GM23338 (cell line): ENCODE measurements at regions not wholly inside any gene's neighbourhood (a gene's known extent, or its start where the extent isn't known, plus 50 kb on each side); places are given as distances from the start of the nearest gene placed in this dataset.
A peak's percentile ranks its signal among the peaks of the same experiment; 100 is the strongest.

Source experiments
- ATAC-seq: fragments of 200-7000 bp; cut with Tn5 transposase; 3 replicates; pipeline ENCODE4 v1.9.1; 2020
- DNase-seq: peaks from one replicate; pipeline ENCODE4 v3.0.0-alpha.2; 2015; ENCODE audit warnings: low spot score
- H2AFZ ChIP-seq: fragments of 200-600 bp; sonication (generic); 2 replicates; pipeline ENCODE4 v1.8.0; 2016; ENCODE audit warnings: antibody characterized with exemption, mild to moderate bottlenecking, moderate library complexity
- H3F3A ChIP-seq: fragments of 200-600 bp; sonication (generic); replicated peaks from 2 replicates; pipeline ENCODE4 v1.8.0; 2017; ENCODE audit warnings: antibody characterized with exemption, mixed run types, low read depth
- H3K27ac ChIP-seq: fragments of 200-600 bp; sonication (generic); 2 replicates; pipeline ENCODE4 v1.6.1; 2016; ENCODE audit warnings: low read depth
- H3K27me3 ChIP-seq: fragments of 200-600 bp; sonication (generic); 2 replicates; pipeline ENCODE4 v1.8.0; 2016; ENCODE audit warnings: mild to moderate bottlenecking, mixed run types, moderate library complexity; ENCODE audit not compliant: insufficient read depth
- H3K36me3 ChIP-seq: fragments of 200-600 bp; sonication (generic); 2 replicates; pipeline ENCODE4 v1.8.0; 2016; ENCODE audit warnings: mild to moderate bottlenecking; ENCODE audit not compliant: insufficient read depth
- H3K4me1 ChIP-seq: fragments of 200-600 bp; sonication (generic); 2 replicates; pipeline ENCODE4 v1.8.0; 2016; ENCODE audit warnings: mild to moderate bottlenecking, moderate library complexity; ENCODE audit not compliant: insufficient read depth
- H3K4me2 ChIP-seq: fragments of 200-600 bp; sonication (generic); 2 replicates; pipeline ENCODE4 v1.7.1; 2017; ENCODE audit warnings: mixed run types
- H3K4me3 ChIP-seq: fragments of 200-600 bp; sonication (generic); 2 replicates; pipeline ENCODE4 v1.6.1; 2016; ENCODE audit warnings: mixed run types
- H3K79me2 ChIP-seq: fragments of 200-600 bp; sonication (generic); replicated peaks from 2 replicates; pipeline ENCODE4 v1.8.0; 2017; ENCODE audit warnings: mild to moderate bottlenecking; ENCODE audit not compliant: insufficient read depth
- H3K9me2 ChIP-seq: fragments of 200-600 bp; sonication (generic); 2 replicates; pipeline ENCODE4 v1.8.0; 2017; ENCODE audit not compliant: insufficient read depth
- H4K20me1 ChIP-seq: fragments of 200-600 bp; sonication (generic); replicated peaks from 2 replicates; pipeline ENCODE4 v1.8.0; 2017; ENCODE audit warnings: mild to moderate bottlenecking; ENCODE audit not compliant: insufficient read depth
- H3K27ac Mint-ChIP-seq: 2 replicates; pipeline ENCODE4 v1.8.0; 2020; ENCODE audit warnings: inconsistent platforms, mild to moderate bottlenecking, moderate library complexity, mixed read lengths
- H3K27me3 Mint-ChIP-seq: 3 replicates; pipeline ENCODE4 v1.8.0; 2022; ENCODE audit warnings: low read depth, mild to moderate bottlenecking, moderate library complexity, mixed read lengths, inconsistent platforms; ENCODE audit not compliant: insufficient read depth, poor library complexity
- H3K36me3 Mint-ChIP-seq: 3 replicates; pipeline ENCODE4 v1.8.0; 2021; ENCODE audit warnings: low read depth, mild to moderate bottlenecking, inconsistent platforms, moderate library complexity, mixed read lengths
- H3K4me1 Mint-ChIP-seq: 3 replicates; pipeline ENCODE4 v1.8.0; 2020; ENCODE audit warnings: mild to moderate bottlenecking, inconsistent platforms, mixed read lengths
- H3K4me3 Mint-ChIP-seq: 3 replicates; pipeline ENCODE4 v1.8.0; 2021; ENCODE audit warnings: moderate library complexity, mild to moderate bottlenecking, inconsistent platforms, mixed read lengths
- H3K9me3 Mint-ChIP-seq: 3 replicates; pipeline ENCODE4 v1.8.0; 2020; ENCODE audit warnings: moderate library complexity, mild to moderate bottlenecking, inconsistent platforms, mixed read lengths
- CREB1 ChIP-seq: fragments of 250-450 bp; sonication (Bioruptor Pico); IDR thresholded peaks from 2 replicates; pipeline ENCODE4 v1.5.0; 2020; ENCODE audit warnings: low read depth, mild to moderate bottlenecking, moderate library complexity
- CTCF ChIP-seq, 2 experiments: fragments of 200-600 bp in 1 of 2; sonication (generic) in 1 of 2; conservative IDR thresholded peaks; 2 replicates each; pipeline versions ENCODE4 v1.5.1 to v1.6.1; 2016 to 2017; ENCODE audit warnings: antibody characterized with exemption in 2 of 2, low read depth in 2 of 2, mild to moderate bottlenecking in 2 of 2, moderate library complexity in 1 of 2
- ETS1 ChIP-seq: IDR thresholded peaks from 2 replicates; pipeline ENCODE4 v1.6.1; 2016; ENCODE audit warnings: antibody characterized with exemption
- EZH2 ChIP-seq: fragments of 200-600 bp; sonication (generic); IDR thresholded peaks from one replicate; pipeline ENCODE4 v1.8.0; 2017; ENCODE audit warnings: antibody characterized with exemption, mild to moderate bottlenecking, low read depth; ENCODE audit not compliant: unreplicated experiment
- EZH2phosphoT487 ChIP-seq: fragments of 200-600 bp; sonication (generic); IDR thresholded peaks from one replicate; pipeline ENCODE4 v1.8.1; 2018; ENCODE audit warnings: antibody characterized with exemption; ENCODE audit not compliant: unreplicated experiment
- NANOG ChIP-seq: IDR thresholded peaks from 2 replicates; pipeline ENCODE4 v1.6.1; 2016; ENCODE audit warnings: antibody characterized with exemption, borderline replicate concordance
- POLR2AphosphoS5 ChIP-seq: IDR thresholded peaks from 2 replicates; pipeline ENCODE4 v1.6.1; 2016; ENCODE audit warnings: antibody characterized with exemption, low read depth
- STAT1 ChIP-seq: IDR thresholded peaks from one replicate; pipeline ENCODE4 v1.6.1; 2016; ENCODE audit warnings: antibody characterized with exemption; ENCODE audit not compliant: unreplicated experiment
- ZNF114 ChIP-seq: fragments of 250-450 bp; sonication (Bioruptor Pico); IDR thresholded peaks from 2 replicates; pipeline ENCODE4 v1.5.0; 2020; ENCODE audit warnings: mild to moderate bottlenecking, moderate library complexity
- ZNF331 ChIP-seq: fragments of 250-450 bp; sonication (Bioruptor Pico); IDR thresholded peaks from 2 replicates; pipeline ENCODE4 v1.5.0; 2020; ENCODE audit warnings: low read depth, mild to moderate bottlenecking, moderate library complexity
- TF ChIP-seq, protein P1 (sequence below): IDR thresholded peaks from one replicate; pipeline ENCODE4 v1.6.1; 2018; ENCODE audit warnings: antibody characterized with exemption; ENCODE audit not compliant: unreplicated experiment

- Mint-ChIP-seq H3K4me3 (no peak overlapping the region), H3K27ac (no peak overlapping the region), H3K36me3 (no peaks in the 10 kb centered on the region), H3K27me3 (no peaks in the 10 kb centered on the region), H3K9me3 (no peaks in the 10 kb centered on the region), H3K4me1 (peaks cover 4% of the 10 kb centered on the region; the same call in 2 of the 3 replicates)
- Histone ChIP-seq H4K20me1 (no peaks in the 10 kb centered on the region), H3K4me3 (no peak overlapping the region), H3K27ac (no peak overlapping the region), H3K4me1 (no peaks in the 10 kb centered on the region), H3K9me2 (no peaks in the 10 kb centered on the region), H3K4me2 (no peak overlapping the region), H3K27me3 (no peaks in the 10 kb centered on the region), H3F3A (no peaks in the 10 kb centered on the region), H3K79me2 (no peaks in the 10 kb centered on the region), H3K36me3 (no peaks in the 10 kb centered on the region), H2AFZ (no peak overlapping the region)
- TF ChIP-seq STAT1 (no peak), EZH2 (no peak), EZH2phosphoT487 (no peak)
- DNase-seq (no peak), ATAC-seq (no peak)
Observed at GRCh38 chr1:232481091-232481490, 148.8 kb downstream of the SIPA1L2 start.

GRCh38 chr1:232477728-232478127 lies 152.2 kb downstream of the SIPA1L2 start:
- H3K27me3 ChIP-seq: no peaks in the 10 kb centered on the region
- H3K36me3 ChIP-seq: no peaks in the 10 kb centered on the region
- H3K4me3 ChIP-seq: no peak overlapping the region
- no peaks in the 10 kb centered on the region for H3F3A ChIP-seq
- no peaks in the 10 kb centered on the region for H3K27me3 Mint-ChIP-seq
- no peak overlapping the region for H3K27ac ChIP-seq
- H3K36me3 Mint-ChIP-seq: no peaks in the 10 kb centered on the region
- ATAC-seq (no peak), DNase-seq (no peak)
- H3K4me2 ChIP-seq: no peak overlapping the region
- H3K4me1 Mint-ChIP-seq: peaks cover 24% of the 10 kb centered on the region
- H3K4me1 ChIP-seq: peaks cover 13% of the 10 kb centered on the region
- TF ChIP-seq ZNF331 (no peak), CTCF (conservative IDR thresholded peaks at IDR 0.05; ENCODE audit: low read depth in 2 of 2) (no peak), POLR2AphosphoS5 (no peak), ZNF114 (CRISPR knock-in tag) (no peak)
- no peak overlapping the region for H2AFZ ChIP-seq
- no peaks in the 10 kb centered on the region for H4K20me1 ChIP-seq
- H3K9me2 ChIP-seq: no peaks in the 10 kb centered on the region
- no peaks in the 10 kb centered on the region for H3K9me3 Mint-ChIP-seq
- H3K79me2 ChIP-seq: no peaks in the 10 kb centered on the region
- no peak overlapping the region for H3K4me3 Mint-ChIP-seq
- peak overlapping the region; percentile 46; the same call in 1 of the 2 replicates for H3K27ac Mint-ChIP-seq

DNA sequence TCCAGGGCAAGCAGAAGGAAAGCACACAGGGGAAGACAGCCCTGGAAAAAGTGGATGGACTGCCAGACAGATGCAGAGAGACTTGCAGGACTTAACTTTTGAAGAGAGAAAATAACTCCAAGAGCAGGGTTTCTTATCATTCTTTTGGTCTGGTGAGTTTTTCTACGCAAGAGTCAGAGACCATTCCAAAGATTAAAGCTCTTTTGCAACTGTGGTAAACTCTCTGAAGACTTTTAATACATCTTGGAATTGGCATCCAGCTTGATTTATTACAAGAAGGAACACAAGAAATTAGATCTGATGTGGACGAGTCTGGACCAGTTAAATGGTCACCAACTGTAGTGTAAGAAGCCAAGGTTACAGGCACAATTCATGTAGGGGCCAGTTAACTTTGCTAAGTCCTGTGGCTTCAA lies 153.4 kb downstream of the SIPA1L2 start:
- no peak overlapping the region for H3K27ac ChIP-seq
- TF ChIP-seq EZH2 (no peak), ZNF331 (no peak), CREB1 (CRISPR knock-in tag) (no peak), CTCF (conservative IDR thresholded peaks at IDR 0.05; ENCODE audit: low read depth in 2 of 2) (no peak), NANOG (no peak), EZH2phosphoT487 (no peak), ZNF114 (CRISPR knock-in tag) (no peak), STAT1 (no peak), ETS1 (no peak)
- TF ChIP-seq, protein P1, sequence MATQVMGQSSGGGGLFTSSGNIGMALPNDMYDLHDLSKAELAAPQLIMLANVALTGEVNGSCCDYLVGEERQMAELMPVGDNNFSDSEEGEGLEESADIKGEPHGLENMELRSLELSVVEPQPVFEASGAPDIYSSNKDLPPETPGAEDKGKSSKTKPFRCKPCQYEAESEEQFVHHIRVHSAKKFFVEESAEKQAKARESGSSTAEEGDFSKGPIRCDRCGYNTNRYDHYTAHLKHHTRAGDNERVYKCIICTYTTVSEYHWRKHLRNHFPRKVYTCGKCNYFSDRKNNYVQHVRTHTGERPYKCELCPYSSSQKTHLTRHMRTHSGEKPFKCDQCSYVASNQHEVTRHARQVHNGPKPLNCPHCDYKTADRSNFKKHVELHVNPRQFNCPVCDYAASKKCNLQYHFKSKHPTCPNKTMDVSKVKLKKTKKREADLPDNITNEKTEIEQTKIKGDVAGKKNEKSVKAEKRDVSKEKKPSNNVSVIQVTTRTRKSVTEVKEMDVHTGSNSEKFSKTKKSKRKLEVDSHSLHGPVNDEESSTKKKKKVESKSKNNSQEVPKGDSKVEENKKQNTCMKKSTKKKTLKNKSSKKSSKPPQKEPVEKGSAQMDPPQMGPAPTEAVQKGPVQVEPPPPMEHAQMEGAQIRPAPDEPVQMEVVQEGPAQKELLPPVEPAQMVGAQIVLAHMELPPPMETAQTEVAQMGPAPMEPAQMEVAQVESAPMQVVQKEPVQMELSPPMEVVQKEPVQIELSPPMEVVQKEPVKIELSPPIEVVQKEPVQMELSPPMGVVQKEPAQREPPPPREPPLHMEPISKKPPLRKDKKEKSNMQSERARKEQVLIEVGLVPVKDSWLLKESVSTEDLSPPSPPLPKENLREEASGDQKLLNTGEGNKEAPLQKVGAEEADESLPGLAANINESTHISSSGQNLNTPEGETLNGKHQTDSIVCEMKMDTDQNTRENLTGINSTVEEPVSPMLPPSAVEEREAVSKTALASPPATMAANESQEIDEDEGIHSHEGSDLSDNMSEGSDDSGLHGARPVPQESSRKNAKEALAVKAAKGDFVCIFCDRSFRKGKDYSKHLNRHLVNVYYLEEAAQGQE: no peak

More for the DNA sequence above, 153.4 kb downstream of the SIPA1L2 start:
- no peak overlapping the region for H2AFZ ChIP-seq
- H3K27me3 Mint-ChIP-seq: no peaks in the 10 kb centered on the region
- H3K4me1 ChIP-seq: peaks cover 24% of the 10 kb centered on the region
- peaks cover 35% of the 10 kb centered on the region for H3K4me1 Mint-ChIP-seq
- no peak overlapping the region for H3K4me3 ChIP-seq
- no peaks in the 10 kb centered on the region for H3K9me3 Mint-ChIP-seq
- H3K36me3 ChIP-seq: no peaks in the 10 kb centered on the region
- ATAC-seq (no peak), DNase-seq (no peak)
- no peaks in the 10 kb centered on the region for H3K9me2 ChIP-seq
- H3F3A ChIP-seq: no peaks in the 10 kb centered on the region
- H3K79me2 ChIP-seq: no peaks in the 10 kb centered on the region
- no peak overlapping the region for H3K4me3 Mint-ChIP-seq
- no peak overlapping the region for H3K4me2 ChIP-seq
- no peaks in the 10 kb centered on the region for H3K27me3 ChIP-seq
- H4K20me1 ChIP-seq: no peaks in the 10 kb centered on the region
- H3K27ac Mint-ChIP-seq: no peak overlapping the region
- no peaks in the 10 kb centered on the region for H3K36me3 Mint-ChIP-seq
